GM10248 (cell line): ENCODE measurements at regions not wholly inside any gene's neighbourhood (a gene's known extent, or its start where the extent isn't known, plus 50 kb on each side); places are given as distances from the start of the nearest gene placed in this dataset.

Source experiments
- CTCF ChIA-PET: fragments of 300-600 bp; sonication (Branson Sonifier 250); formaldehyde crosslinking; extraction: SDS; loops from one replicate; lab custom pipeline; 2021; ENCODE audit warnings: antibody characterized with exemption; lab: Yijun Ruan, JAX
- POLR2A ChIA-PET: fragments of 350-650 bp; sonication (Branson Sonifier 250); formaldehyde crosslinking; extraction: SDS; loops from one replicate; lab custom pipeline; 2020; ENCODE audit warnings: antibody characterized with exemption; lab: Yijun Ruan, JAX
- DNase-seq: peaks from one replicate; pipeline ENCODE4 v3.0.0; 2012; ENCODE audit errors: extremely low spot score
- CTCF ChIP-seq: IDR thresholded peaks from 2 replicates; pipeline ENCODE4 v1.5.1; 2012; ENCODE audit warnings: mild to moderate bottlenecking, low read depth; ENCODE audit errors: extremely low read depth, missing control alignments, control extremely low read depth

DNA sequence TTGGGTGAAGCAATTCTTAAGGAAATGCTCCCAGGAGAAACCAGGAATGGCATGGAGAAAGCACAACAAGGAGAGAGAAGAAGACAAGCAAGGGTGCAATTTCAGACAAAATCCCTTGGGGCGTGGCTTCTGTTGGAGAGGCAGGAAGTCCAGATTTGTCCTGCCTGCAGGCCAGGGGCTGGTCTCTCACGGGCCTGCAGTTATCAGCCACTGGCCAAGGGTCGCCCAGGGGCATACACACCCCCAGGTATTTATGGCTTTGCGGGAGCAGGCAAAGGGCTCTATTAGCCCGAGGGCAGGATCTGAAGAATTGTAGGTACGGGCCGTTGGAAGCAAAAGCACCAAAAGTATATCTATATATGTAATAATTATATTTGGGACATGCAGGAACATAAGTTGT, 87.7 kb downstream of the IYD start:
- ChIA-PET POLR2A (no interaction called here), CTCF (no interaction called here)
- no peak for DNase-seq
- no peak for TF ChIP-seq CTCF

- no peak for DNase-seq
- ChIA-PET CTCF (no interaction called here), POLR2A (no interaction called here)
- no peak for TF ChIP-seq CTCF
Measured at GRCh38 chr6:150456902-150457643, 88.3 kb downstream of the IYD start.

DNA sequence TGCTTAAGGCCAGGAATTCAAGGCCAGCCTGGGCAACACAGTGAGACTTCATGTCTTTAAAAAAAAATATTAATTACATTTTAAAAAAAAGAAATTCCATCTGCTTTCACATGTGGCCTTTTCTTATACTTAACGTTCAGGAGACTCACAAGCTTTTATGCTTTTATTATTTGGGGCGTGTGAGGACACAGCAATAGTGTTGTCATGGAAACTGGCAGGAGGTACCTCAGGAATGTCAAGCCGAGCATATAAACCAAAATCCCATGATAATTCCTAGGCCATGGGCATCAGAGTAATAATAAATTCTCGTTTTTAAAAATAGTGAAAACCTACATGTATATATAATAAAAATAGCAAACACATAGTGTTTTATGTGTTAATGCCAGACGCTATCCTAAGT, 89.8 kb downstream of the IYD start:
- no peak for TF ChIP-seq CTCF
- ChIA-PET CTCF (no interaction called here), POLR2A (no interaction called here)
- DNase-seq: no peak

DNA sequence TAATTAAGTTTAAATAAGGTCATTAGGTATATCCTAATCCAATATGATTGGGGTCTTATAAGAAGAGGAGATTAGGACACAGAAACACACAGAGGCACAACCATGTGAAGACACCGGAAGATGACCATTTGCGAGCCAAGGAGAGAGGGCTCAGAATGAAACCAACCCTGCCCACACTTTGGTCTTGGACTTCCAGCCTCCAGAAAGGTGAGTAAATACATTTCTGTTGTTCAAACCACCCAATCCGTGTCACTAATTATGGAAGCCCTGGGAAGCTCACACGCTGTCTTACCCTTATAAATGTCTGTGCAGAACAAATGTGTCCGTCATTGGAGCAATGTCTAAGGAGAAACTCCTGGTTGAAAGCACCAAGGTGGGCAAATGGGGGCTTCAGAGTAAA, 95.0 kb downstream of the IYD start:
- no peak for DNase-seq
- CTCF ChIA-PET: no interaction called here
- TF ChIP-seq CTCF: no peak
- POLR2A ChIA-PET: no interaction called here

DNA sequence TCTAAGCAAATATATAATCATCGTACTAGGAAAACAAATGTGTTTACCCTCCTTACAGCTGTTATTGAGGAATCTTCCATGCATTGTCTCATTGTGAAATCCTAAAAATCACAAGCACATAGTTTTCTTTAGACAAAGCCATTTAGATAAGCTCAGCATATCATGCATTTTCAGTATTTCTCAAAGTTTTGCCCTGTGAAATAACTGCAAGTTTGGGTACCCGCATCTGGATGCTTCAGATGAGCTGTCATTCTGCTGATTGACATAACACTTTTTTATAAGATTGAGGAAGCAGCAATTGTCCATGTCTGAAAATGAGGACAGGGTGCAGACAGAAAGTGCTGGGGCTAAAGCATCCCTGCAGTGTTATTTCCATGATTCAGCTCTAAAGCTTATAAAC, 96.2 kb downstream of the IYD start:
- CTCF ChIA-PET: no interaction called here
- no peak for TF ChIP-seq CTCF
- DNase-seq: no peak
- POLR2A ChIA-PET: no interaction called here

- CTCF ChIA-PET: no interaction called here
- POLR2A ChIA-PET: no interaction called here
- no peak for DNase-seq
- TF ChIP-seq CTCF: no peak
Measured at GRCh38 chr6:150465610-150466009, 96.8 kb downstream of the IYD start.
